NCI-H2107 treated with DMSO at 0.1 percent for 48 hours (cell line): ENCODE measurements at regions not wholly inside any gene's neighbourhood (a gene's known extent, or its start where the extent isn't known, plus 50 kb on each side); places are given as distances from the start of the nearest gene placed in this dataset.
A peak's percentile ranks its signal among the peaks of the same experiment; 100 is the strongest.

Experiments
- DNase-seq: peaks from one replicate; lab custom pipeline; 2025; ENCODE audit not compliant: unreplicated experiment; lab: John Stamatoyannopoulos, UW

GRCh38 chr7:67738145-67738544, 741.5 kb downstream of the TYW1 start:
- no peak for DNase-seq

GRCh38 chr7:67738958-67739357, 742.3 kb downstream of the TYW1 start:
- DNase-seq, result no peak

- no peak for DNase-seq
Measured at GRCh38 chr7:67743501-67743900, 746.9 kb downstream of the TYW1 start.

GRCh38 chr7:67752227-67752626, 755.6 kb downstream of the TYW1 start:
- DNase-seq, result no peak

DNA sequence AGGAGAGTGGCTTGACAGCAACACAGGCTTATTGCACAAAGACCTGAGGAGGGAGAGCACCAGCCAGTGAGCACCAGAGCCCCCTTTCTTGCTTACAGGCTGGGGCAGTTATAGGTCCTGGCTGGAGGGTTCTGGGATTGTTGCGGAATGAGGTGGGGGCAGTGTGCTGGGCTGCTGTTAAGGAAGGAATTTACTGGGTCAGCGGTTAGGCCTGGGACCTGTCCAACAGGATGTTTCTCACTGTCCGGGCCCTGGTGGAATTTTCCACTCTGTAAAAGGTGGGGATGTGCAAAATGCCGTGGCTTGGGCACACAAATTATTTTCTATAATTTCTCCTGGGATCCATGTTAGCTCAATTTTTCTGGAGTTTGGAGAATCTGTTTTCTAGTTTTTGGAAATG, 757.3 kb downstream of the TYW1 start:
- no peak for DNase-seq

- DNase-seq, result no peak
Measured at GRCh38 chr7:67754651-67755050, 758.0 kb downstream of the TYW1 start.

DNA sequence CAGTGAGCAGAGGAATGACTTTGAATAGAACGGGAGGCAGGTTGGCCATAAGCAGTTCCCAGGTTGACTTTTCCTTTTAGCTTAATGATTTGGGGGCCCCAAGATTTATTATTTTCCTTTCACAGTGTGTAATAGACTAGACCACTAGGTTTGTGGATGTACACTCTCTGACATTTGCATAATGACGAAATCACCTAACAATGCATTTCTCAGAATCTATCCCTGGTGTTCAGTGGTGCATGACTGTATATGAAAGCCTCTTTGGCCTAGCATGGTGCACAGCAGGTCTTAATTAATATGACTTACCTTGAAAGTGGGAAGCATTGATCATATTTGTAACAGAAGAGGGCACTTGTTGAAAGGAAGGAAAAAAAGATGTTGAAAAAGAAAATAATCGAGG, 761.9 kb downstream of the TYW1 start:
- peak; percentile 15 for DNase-seq

DNA sequence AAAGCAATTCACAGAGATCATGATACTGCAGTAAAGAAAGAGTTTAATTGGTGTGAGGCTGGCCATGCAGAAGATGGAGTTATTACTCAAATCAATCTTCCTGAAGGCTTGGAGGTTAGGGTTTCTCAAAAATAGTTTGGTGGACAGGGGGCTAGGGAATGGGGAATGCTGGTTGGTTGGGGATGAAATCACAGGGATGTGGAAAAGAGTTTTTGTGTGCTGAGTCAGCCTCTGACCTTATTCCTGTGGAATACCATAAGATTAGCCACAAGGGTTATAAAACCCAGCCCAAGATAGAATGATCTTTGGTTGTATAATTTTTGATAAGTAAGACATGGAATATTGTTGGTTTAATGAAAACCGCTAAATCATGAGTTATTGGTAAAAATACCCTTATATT, 764.3 kb downstream of the TYW1 start:
- no peak for DNase-seq

- no peak for DNase-seq
Measured at GRCh38 chr7:67762516-67762915, 765.9 kb downstream of the TYW1 start.

- no peak for DNase-seq
Measured at GRCh38 chr7:67764289-67764688, 767.7 kb downstream of the TYW1 start.

GRCh38 chr7:67765481-67766175, 769.0 kb downstream of the TYW1 start:
- no peak for DNase-seq

DNA sequence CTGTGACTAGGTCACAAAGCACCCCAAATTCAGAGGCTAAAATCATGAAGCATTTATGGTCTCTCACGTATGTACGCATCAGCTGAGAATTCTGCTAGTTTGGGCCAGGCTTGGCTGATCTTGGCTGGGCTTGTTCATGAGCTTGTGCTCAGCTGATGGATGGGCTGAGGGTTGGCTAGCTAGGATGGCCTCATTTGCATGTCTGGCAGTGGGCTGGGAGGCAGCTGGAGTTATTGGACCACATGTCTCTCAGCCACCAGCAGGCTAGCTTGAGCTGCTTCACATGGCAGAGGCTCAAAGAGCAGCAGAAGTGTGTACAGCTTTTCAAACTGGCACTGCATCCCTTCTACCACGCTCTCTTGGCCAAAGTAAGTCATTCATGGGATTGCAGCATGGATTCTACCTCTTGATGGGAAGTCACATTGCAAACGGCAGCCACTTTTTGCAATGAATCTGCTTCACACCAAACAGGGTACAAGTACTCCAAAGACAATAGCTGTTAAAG, 770.3 kb downstream of the TYW1 start:
- no peak for DNase-seq

DNA sequence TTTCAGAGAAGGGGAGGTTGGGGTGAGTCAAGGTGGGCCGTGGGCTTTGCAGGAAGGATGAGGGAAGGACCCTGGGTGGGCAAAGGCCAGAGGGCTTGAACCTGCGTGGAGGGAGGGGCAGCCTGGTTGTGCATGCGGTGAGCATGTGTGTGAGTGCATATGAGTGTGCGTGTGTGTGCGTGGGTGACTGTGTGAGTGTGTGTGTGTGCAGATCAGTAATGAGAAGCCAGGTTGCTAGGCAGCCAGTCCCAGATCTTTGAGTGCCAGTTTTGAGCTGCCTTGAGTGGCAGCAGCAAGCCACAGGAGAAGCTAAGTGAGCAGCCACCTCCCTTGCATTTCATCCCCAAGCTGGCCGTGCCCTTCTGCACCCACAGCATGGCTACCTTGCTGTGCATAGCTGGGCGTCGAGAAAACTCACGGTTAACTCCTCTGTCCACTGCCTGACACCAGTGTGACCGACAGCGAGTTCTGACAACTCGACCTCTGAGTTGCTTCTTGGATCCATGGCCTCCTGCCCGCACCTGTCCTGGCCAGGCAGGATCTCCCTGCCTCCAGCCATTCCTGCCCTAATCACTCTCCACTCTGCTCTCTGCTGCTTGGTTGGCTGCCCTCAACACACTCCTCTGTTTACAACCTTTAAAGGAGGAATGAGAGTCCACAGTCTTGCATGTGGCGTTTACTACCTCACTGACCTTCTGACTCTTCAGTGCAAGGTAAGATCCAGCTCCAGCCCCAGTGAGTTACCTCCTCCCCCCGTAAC, 775.4 kb downstream of the TYW1 start:
- no peak for DNase-seq

DNA sequence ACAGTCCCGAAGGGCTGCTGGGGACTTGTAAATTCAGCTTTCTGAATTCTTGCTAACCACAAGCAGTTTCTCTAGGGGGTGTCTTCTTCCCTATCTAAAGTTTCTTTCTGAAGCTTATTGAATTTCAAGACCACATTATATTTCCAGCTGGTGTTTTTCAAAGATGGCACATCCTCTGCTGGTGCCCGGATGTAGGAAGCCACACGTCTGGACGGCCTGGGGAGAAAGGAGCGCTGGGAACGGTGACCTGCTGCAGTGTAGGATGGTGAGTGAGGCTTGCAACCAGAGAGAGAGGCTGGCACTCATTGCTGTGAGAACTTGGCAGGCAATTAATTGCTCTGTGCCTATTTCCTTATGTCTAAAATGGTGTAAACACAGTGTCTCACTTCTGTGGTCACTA, 776.4 kb downstream of the TYW1 start:
- DNase-seq, result no peak

DNA sequence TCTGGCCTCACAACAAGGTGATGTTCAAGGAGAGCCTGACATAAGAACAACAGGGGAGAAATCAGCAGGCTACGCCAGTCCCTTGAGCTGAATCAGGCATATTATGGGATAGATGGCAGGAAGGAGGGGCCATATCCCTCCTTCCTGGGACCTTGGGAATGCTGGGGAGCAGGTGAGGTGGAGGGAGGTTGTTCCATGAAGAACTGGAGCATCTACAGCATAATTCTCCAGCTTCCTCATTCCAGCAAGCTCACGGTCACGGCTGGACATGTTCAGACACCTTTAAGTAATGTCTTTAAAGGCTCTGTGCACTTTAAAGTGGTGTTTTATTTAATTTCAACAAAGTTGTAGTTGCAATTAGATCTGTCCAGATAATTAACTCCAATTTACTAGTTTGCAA, 780.5 kb downstream of the TYW1 start:
- DNase-seq, result no peak

DNA sequence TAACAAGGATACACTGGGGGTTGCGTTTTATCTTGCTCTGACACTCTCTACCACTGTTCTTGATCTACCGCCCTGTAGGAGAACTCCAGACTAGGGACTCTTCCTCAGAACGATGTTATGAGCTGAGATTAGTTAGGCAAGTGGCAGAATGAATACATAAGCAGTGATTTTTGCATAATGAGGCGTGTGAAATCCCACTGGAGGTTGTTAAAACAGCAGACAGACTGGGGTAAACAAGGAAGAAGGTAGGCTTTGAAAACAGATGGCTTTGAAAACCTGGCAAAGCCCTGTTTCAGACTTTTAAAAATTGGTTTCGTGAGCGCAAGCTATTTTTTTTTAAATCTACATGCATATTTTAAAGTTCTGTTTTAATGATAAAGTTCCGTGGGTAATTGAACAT, 785.2 kb downstream of the TYW1 start:
- no peak for DNase-seq

GRCh38 chr7:67786021-67786420, 789.4 kb downstream of the TYW1 start:
- DNase-seq, result no peak

DNA sequence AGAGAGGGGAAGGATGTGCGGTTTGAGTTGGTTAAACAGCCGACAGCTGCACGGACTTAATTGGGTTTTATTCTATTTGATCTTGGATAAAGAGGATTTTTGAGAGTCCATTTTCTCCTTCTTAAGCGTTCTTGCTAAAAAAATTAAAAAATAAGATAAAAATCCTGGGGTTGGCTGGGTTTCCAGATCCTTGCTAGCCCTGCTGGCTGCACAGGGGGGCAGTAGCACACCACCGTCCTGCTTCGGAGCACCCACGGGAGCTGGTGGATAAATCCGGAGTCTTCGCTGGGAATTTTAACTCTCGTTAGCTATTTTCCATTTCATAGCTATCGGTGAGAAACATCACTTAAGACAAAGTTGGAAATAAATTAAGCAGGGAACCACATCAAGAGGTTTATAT, 792.0 kb downstream of the TYW1 start:
- no peak for DNase-seq

DNA sequence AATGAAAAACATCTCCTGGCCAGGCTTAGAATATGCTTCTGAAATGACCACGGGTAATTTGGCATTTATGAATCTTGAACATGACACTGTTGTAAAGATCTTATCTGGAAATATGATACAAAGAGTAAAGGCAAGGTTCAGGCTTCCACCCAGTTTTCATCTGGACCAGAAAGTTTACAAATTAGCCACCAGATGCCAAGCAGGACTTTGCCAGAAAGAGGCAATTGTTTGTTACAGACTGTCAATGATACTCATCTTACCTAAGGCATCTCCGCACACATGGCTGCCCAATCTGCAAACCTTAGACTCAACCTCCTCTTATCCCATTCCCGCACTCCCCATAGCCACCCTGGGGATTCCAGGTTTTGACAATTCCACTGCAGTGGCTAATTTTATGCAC, 795.3 kb downstream of the TYW1 start:
- no peak for DNase-seq

DNA sequence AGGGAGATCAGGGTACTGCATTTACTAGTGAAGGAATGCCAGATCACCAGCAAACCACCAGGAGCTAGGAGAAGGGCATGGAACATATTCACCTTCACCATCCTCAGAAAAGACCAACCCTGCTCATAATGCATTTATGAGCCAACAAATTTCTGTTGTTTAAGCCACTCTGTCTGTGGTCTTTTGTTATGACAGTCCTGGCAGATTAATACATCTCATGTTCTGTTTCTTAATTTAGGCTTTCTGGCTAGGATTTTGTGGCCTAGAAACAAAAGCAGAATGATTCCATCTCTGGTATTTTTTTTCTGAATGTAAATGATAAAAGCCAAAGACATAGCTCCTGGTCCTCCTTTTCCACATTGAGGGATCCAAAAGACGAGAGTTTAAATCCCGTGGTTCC, 797.9 kb downstream of the TYW1 start:
- DNase-seq, result no peak

GRCh38 chr7:67803789-67804188, 807.2 kb downstream of the TYW1 start:
- DNase-seq, result no peak

- DNase-seq, result no peak
Measured at GRCh38 chr7:67805921-67806471, 809.4 kb downstream of the TYW1 start.
